ENCODE measurements at regions not wholly inside any gene's neighbourhood (a gene's known extent, or its start where the extent isn't known, plus 50 kb on each side); places are given as distances from the start of the nearest gene placed in this dataset.
"Not testable (repeated sequence)": the region's sequence is repeated elsewhere in the genome, so short reads cannot be mapped to it uniquely, and the experiment has no call there.

GRCh38 chr5:44252545-44252944 lies 136.7 kb downstream of the FGF10 start:
- DNase-seq, result no peak

- DNase-seq, result no peak
These were observed 142.2 kb downstream of the FGF10 start for GRCh38 chr5:44246986-44247385.

DNA sequence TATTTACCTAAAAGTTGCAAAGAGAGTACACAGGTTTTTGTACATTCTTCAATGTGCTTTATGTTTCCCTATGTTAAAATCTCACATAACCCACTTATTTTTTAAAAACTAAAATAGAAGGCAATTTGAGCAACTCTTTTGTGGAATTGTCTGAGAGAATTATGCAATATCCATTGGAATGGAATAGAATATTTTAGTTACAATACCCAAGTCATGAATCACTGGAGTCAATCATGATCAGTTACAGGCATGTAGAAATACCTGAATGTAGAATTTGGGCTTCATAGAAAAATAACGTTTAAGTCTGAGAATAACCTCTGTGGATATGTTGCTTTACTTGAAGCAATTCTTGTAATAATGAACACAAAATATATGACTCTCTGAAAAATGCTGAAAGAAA lies 143.3 kb downstream of the FGF10 start:
- DNase-seq, result no peak

DNA sequence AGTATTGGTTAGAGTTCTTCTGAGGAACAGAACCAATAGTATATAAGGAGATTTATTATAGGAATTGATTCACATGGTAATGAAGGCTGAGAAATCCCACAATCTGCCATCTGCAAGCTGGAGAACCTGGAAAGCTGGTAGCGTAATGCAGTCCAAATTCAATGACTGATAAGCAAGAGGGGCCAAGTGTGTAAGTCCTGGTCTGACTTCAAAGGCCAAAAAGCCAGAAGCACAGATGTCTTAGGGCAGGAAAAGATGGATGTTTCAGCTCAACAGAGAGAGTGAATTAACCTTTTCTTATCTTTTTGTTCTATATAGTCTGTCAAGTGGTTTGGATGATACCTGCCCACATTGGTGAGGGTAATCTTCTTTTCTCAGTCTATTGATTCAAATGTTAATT lies 146.4 kb downstream of the FGF10 start:
- no peak for DNase-seq

DNA sequence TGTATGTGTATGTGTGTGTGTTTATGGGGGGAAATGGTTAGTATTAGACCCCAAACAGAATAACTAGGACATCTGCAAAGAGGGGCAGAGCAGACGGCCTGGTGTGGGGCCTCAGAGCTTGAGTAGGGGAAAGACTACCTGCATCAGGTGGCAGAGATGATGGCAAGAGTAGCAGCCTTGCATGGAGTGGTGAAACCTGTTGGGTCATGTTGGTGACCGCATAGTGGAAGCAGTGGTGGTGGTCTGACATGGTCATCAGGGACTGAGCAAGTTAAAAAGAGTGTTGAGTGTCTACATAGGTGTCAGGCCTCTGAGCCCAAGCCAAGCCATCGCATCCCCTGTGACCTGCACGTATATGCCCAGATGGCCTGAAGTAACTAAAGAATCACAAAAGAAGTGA lies 153.2 kb downstream of the FGF10 start:
- DNase-seq, result no peak

- DNase-seq, result no peak
These were observed 155.5 kb downstream of the FGF10 start for GRCh38 chr5:44233691-44234090.

- no peak for DNase-seq
These were observed 163.7 kb downstream of the FGF10 start for GRCh38 chr5:44225231-44226160.

GRCh38 chr5:44199408-44199807 lies 189.8 kb downstream of the FGF10 start:
- DNase-seq, result no peak

GRCh38 chr5:44189255-44189654 lies 200.0 kb downstream of the FGF10 start:
- DNase-seq, result no peak

GRCh38 chr5:44187973-44188372 lies 201.2 kb downstream of the FGF10 start:
- DNase-seq, result no peak

DNA sequence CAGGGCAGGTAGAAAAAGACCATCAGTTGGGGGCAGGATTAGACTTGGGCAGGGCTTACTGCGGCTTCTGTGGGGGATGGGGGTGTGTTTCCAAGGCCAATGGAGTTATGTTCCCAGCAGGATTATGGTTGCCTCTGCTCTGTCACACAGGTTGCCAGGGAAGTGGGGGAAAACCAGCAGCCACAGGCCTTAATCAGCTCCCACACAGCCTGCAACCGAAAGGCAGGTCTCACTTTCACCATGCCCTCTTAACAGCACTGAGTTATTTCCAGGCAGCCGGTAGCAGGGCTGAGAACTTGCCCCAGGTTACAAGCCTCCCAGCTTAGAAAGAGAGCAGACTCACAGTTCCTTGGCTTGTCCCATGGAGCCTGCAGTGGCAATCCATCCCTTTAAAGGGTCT lies 205.5 kb downstream of the FGF10 start:
- no peak for DNase-seq

DNA sequence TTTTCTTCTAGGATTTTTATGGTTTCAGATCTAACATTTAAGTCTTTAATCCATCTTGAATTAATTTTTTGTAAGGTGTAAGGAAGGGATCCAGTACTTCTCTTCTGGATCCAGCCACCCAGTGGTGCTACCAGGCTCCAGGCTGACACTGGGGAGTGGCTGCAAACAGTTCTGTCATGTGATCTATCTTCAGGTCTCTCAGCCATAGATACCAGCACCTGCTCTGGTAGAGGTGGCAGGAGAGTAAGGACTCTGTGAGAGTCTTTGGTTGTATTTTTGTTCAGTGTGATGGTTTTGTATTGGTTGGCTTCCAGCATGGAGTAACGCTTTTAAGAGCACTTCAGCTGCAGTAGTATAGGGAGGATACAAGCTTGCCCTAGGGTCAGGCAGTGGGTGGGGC lies 205.9 kb downstream of the FGF10 start:
- DNase-seq, result no peak

- DNase-seq, result no peak
These were observed 210.8 kb downstream of the FGF10 start for GRCh38 chr5:44178414-44178813.

GRCh38 chr5:44167540-44167939 lies 221.7 kb downstream of the FGF10 start:
- DNase-seq, result no peak

DNA sequence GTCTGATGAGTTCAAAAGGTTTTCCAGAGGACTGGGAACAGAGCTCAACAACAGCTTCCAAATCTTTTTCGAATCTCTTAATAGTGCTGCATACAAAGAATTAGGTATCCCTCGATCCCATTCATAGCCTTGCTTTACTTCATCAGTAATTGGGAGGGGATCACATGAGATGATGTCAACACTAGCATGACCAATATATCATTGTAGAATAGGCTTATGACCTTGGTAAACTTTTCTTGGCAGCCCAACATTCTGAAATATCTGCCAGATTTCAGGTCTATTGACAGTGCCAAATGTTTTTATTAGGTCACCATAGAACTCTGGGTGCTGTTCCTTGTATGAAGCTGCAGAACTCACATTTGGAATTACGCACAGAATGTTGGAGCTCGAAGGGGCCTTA lies 228.9 kb downstream of the FGF10 start:
- DNase-seq, result no peak

DNA sequence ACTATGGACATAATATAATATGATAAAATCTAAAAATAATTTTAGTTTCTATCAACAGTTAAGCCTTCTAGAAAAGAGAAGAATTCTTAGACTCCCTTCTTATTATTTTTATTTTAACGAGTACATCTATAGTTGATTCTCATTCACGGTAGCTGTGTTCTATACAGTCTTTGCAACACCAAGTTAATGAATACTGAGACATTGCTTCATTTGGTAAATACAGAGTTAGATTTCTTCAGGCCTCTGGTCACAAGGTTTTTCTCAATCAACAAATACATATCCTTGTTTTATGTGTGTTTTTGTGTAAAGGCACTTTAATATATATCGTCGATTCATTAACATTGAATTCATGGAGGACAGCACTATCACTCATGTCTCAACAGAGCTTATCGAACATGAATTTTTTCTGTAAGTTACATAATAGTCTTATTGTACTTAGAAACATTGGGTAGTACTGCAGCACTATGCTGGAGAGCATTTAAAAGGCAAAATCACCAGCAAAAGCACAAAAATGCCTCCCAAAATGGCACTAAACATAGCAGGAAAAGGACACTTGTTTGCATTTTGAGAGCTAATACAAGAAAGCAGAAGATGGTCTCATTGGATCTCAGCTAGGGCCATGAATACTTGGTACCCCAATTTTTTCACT lies 239.0 kb downstream of the FGF10 start:
- DNase-seq, result no peak

DNA sequence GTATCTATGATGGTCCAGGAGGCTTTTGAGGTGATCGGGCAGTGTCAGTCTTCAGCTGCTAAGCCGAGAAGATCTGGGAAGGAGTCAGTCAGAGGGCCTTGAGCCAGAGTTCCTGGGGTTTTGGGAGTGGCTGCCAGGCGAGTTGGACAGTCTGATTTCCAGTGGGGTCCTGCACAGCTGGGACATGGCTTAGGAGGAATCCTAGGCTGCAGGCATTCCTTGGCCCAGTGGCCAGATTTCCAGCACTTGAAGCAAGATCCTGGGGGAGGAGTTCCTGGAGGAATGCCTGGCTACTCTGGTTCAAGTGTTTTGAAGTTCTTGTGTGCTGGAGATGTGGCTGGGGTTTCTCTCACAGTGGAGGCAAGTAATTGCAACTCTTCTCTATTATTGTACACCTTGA lies 271.3 kb downstream of the FGF10 start:
- not testable (repeated sequence) for DNase-seq

GRCh38 chr5:44108232-44108631 lies 281.0 kb downstream of the FGF10 start:
- DNase-seq, result not testable (repeated sequence)

- no peak for DNase-seq
These were observed 289.6 kb downstream of the FGF10 start for GRCh38 chr5:44099643-44100042.

DNA sequence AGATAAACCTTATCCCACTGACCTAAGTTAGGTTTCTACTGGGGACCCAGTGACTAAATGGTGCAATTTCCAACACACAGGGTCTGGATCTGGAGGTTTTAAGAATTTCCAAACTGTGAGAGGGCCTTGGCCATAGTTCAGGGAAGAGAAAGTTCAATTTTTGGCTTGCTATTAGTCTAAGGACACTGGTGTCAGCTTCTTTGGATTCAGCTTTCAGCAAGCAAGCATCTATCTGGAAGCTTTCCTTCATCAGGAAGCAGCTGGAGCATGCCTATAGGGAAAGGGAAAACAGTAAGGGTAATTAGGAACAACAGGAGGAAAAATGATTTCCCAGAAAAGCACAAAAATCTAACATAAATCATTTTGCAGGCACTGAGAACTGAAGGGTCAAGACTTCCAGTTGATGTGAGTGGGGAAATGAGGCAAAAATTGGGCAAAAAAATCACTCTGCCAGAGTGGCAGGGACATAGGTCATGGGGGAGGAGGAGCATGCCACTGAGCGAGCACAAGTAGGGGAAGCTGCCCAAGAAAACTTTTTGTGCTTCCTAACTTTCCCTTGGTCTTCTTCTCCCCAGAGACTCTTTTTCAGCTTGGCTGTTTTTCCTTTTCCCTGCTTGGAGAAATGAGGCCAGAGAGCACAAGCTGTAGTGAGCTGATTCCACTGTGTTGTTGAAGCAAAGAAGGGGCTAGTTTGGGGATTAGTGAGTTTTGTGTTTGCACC lies 299.6 kb downstream of the FGF10 start:
- DNase-seq, result no peak

DNA sequence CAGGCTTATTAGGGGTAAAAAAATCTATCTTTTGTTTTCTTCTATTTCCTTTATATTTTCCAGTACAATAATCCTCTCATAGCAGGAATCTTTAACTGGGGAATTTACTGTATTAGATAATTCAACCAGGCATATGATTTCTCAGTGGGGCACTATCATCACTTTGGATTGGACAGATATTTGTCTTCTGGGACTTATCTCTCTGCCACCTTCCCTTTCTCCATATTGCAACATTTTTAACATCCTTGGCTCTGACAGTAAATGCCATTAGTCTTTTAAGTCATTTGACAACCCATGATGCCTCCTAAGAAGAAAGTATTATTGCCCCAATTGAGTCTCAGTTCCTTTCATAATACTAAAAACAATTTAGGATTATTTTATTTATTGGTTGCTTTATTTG lies 304.1 kb downstream of the FGF10 start:
- no peak for DNase-seq

DNA sequence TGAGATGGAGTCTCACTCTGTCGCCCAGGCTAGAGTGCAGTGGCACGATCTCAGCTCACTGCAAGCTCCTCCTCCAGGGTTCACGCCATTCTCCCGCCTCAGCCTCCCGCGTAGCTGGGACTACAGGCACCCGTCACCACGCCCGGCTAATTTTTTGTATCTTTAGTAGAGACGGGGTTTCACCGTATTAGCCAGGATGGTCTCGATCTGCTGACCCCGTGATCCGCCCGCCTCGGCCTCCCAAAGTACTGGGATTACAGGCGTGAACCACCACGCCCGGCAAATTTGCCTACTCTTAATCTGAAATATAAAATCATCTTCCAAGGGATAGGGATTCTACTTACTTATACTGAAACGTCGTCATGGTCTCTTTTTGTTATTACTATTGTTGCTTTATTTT lies 314.7 kb downstream of the FGF10 start:
- DNase-seq, result not testable (repeated sequence)

- no peak for DNase-seq
These were observed 337.6 kb downstream of the FGF10 start for GRCh38 chr5:44051591-44051990.
